H1 (cell line): ENCODE measurements at regions not wholly inside any gene's neighbourhood (a gene's known extent, or its start where the extent isn't known, plus 50 kb on each side); places are given as distances from the start of the nearest gene placed in this dataset.

Experiments used
- CTCF ChIA-PET: fragments of 300-600 bp; sonication (Branson Sonifier 250); formaldehyde crosslinking; loops from one replicate; lab custom pipeline; 2021; ENCODE audit not compliant: partially characterized antibody; lab: Charles Lee
- POLR2A ChIA-PET: fragments of 300-600 bp; sonication (Branson Sonifier 250); formaldehyde crosslinking; loops from one replicate; lab custom pipeline; 2021; ENCODE audit warnings: inconsistent platforms; ENCODE audit not compliant: partially characterized antibody; lab: Charles Lee
- DNase-seq, 2 experiments: peaks; one replicate each; pipeline versions ENCODE4 v3.0.0 to v3.0.0-alpha.2; 2010 to 2022; ENCODE audit warnings: low spot score in 2 of 2, low read depth in 1 of 2, mixed read lengths in 1 of 2
- FAIRE-seq: peaks from 2 replicates; lab custom pipeline; 2011; peaks lifted over from hg19 to GRCh38; lab: Jason Lieb, UNC
- H2AFZ ChIP-seq: 2 replicates; pipeline ENCODE4 v1.8.1; 2012; ENCODE audit warnings: low read length, inconsistent platforms
- H2AK5ac ChIP-seq: 2 replicates; pipeline ENCODE4 v1.6.1; 2013; ENCODE audit warnings: low read depth, low read length
- H2BK120ac ChIP-seq: replicated peaks from 2 replicates; pipeline ENCODE3; 2013; ENCODE audit warnings: low read depth, low read length, inconsistent platforms
- H2BK12ac ChIP-seq: 2 replicates; pipeline ENCODE4 v1.6.1; 2013; ENCODE audit warnings: low read depth, low read length
- H2BK15ac ChIP-seq: 2 replicates; pipeline ENCODE4 v1.6.1; 2013; ENCODE audit warnings: low read length
- H2BK20ac ChIP-seq: 2 replicates; pipeline ENCODE4 v1.6.1; 2013; ENCODE audit warnings: low read length
- H2BK5ac ChIP-seq: 2 replicates; pipeline ENCODE4 v1.6.1; 2013; ENCODE audit warnings: low read depth, low read length
- H3K14ac ChIP-seq: 2 replicates; pipeline ENCODE4 v1.6.1; 2013; ENCODE audit warnings: inconsistent platforms; ENCODE audit not compliant: insufficient read length
- H3K18ac ChIP-seq: 2 replicates; pipeline ENCODE4 v1.6.1; 2013; ENCODE audit warnings: low read length; ENCODE audit errors: extremely low read depth
- H3K23ac ChIP-seq: 2 replicates; pipeline ENCODE4 v1.6.1; 2013; ENCODE audit warnings: inconsistent platforms; ENCODE audit not compliant: insufficient read length
- H3K23me2 ChIP-seq: 2 replicates; pipeline ENCODE4 v1.6.1; 2013; ENCODE audit warnings: low read depth, low read length
- H3K27ac ChIP-seq: 2 replicates; pipeline ENCODE4 v1.6.1; 2011; ENCODE audit warnings: low read depth, low read length, inconsistent platforms
- H3K27me3 ChIP-seq, 4 experiments: replicated peaks in 1 of 4; 1 replicate in 1 of 4; 2 replicates in 3 of 4; pipeline versions ENCODE4 v1.6.1 to v1.8.1; 2011 to 2013; ENCODE audit warnings: low read length in 3 of 4, mild to moderate bottlenecking in 3 of 4, inconsistent platforms in 2 of 4, mixed read lengths in 2 of 4, moderate library complexity in 1 of 4; ENCODE audit not compliant: control insufficient read depth in 3 of 4, insufficient read depth in 3 of 4; ENCODE audit errors: extremely low read depth in 1 of 4
- H3K36me3 ChIP-seq, 4 experiments: 2 replicates each; pipeline versions ENCODE4 v1.6.1 to v1.8.1; 2011 to 2013; ENCODE audit warnings: mild to moderate bottlenecking in 4 of 4, low read length in 3 of 4, moderate library complexity in 2 of 4, control low read depth in 1 of 4, inconsistent platforms in 1 of 4; ENCODE audit not compliant: insufficient read depth in 4 of 4, control insufficient read depth in 2 of 4
- H3K4ac ChIP-seq: replicated peaks from 2 replicates; pipeline ENCODE3; 2013; ENCODE audit warnings: low read length, low read depth, mixed read lengths, inconsistent platforms; ENCODE audit not compliant: insufficient read length
- H3K4me1 ChIP-seq, 4 experiments: replicated peaks in 1 of 4; 1 replicate in 1 of 4; 2 replicates in 3 of 4; pipeline versions ENCODE4 v1.6.1 to v1.8.1; 2011 to 2013; ENCODE audit warnings: low read length in 3 of 4, inconsistent platforms in 2 of 4, mixed read lengths in 1 of 4; ENCODE audit not compliant: insufficient read depth in 4 of 4, control insufficient read depth in 3 of 4
- H3K4me2 ChIP-seq, 2 experiments: 2 replicates each; pipeline versions ENCODE4 v1.6.1 to v1.8.1; 2011 to 2013; ENCODE audit warnings: low read depth in 2 of 2, low read length in 2 of 2, control low read depth in 1 of 2, inconsistent platforms in 1 of 2, mild to moderate bottlenecking in 1 of 2; ENCODE audit not compliant: insufficient read depth in 1 of 2
- H3K4me3 ChIP-seq, 4 experiments: fragments of 200-600, 300-600 bp in 1 of 4; sonication (generic), shearing (Covaris generic), sonication (Bioruptor Twin) in 1 of 4; 2 replicates each; pipeline versions ENCODE4 v1.5.1 to v1.8.1; 2011 to 2016; ENCODE audit warnings: low read length in 4 of 4, low read depth in 3 of 4, control low read depth in 2 of 4, inconsistent platforms in 2 of 4, mild to moderate bottlenecking in 2 of 4, mixed read lengths in 1 of 4, moderate library complexity in 1 of 4; ENCODE audit not compliant: insufficient read depth in 2 of 4; ENCODE audit errors: extremely low read depth in 1 of 4
- H3K56ac ChIP-seq: replicated peaks from 2 replicates; pipeline ENCODE3; 2013; ENCODE audit warnings: low read depth, mild to moderate bottlenecking, mixed read lengths, low read length, inconsistent platforms; ENCODE audit not compliant: insufficient read length
- H3K79me1 ChIP-seq: 2 replicates; pipeline ENCODE4 v1.6.1; 2013; ENCODE audit warnings: low read depth, low read length, control low read depth
- H3K79me2 ChIP-seq, 2 experiments: 2 replicates each; pipeline versions ENCODE4 v1.6.1 to v1.8.1; 2012 to 2013; ENCODE audit warnings: low read length in 2 of 2, mild to moderate bottlenecking in 2 of 2, inconsistent platforms in 1 of 2; ENCODE audit not compliant: insufficient read depth in 2 of 2, control insufficient read depth in 1 of 2
- H3K9ac ChIP-seq, 4 experiments: replicated peaks in 1 of 4; 1 replicate in 1 of 4; 2 replicates in 3 of 4; pipeline versions ENCODE4 v1.6.1 to v1.8.1; 2011 to 2013; ENCODE audit warnings: low read depth in 3 of 4, low read length in 3 of 4, control low read depth in 2 of 4, mild to moderate bottlenecking in 2 of 4, moderate library complexity in 2 of 4, inconsistent platforms in 1 of 4; ENCODE audit errors: extremely low read depth in 1 of 4
- H3K9me3 ChIP-seq, 2 experiments: 2 replicates each; pipeline versions ENCODE4 v1.6.1 to v1.8.1; 2012 to 2013; ENCODE audit warnings: mild to moderate bottlenecking in 2 of 2, moderate library complexity in 2 of 2, control low read depth in 1 of 2, inconsistent platforms in 1 of 2, low read depth in 1 of 2, low read length in 1 of 2, mixed read lengths in 1 of 2; ENCODE audit not compliant: insufficient read depth in 2 of 2
- H4K20me1 ChIP-seq, 2 experiments: replicated peaks in 1 of 2; 2 replicates each; pipeline versions ENCODE3 to v1.8.1; 2011 to 2013; ENCODE audit warnings: inconsistent platforms in 2 of 2, low read length in 2 of 2, mild to moderate bottlenecking in 1 of 2; ENCODE audit not compliant: insufficient read depth in 2 of 2, control insufficient read depth in 1 of 2
- H4K5ac ChIP-seq: 2 replicates; pipeline ENCODE4 v1.6.1; 2013; ENCODE audit warnings: low read length, low read depth, mixed read lengths, inconsistent platforms; ENCODE audit not compliant: insufficient read length
- H4K8ac ChIP-seq: 2 replicates; pipeline ENCODE4 v1.8.0; 2013; ENCODE audit warnings: mild to moderate bottlenecking, moderate library complexity, low read length, inconsistent platforms; ENCODE audit not compliant: insufficient read depth; ENCODE audit errors: extremely low read depth
- H4K91ac ChIP-seq: replicated peaks from 2 replicates; pipeline ENCODE3; 2013; ENCODE audit warnings: low read length, mixed read lengths, inconsistent platforms; ENCODE audit not compliant: insufficient read length
- EZH2 ChIP-seq: fragments of 200-600 bp; sonication (generic); IDR thresholded peaks from 2 replicates; pipeline ENCODE4 v1.7.1; 2012; ENCODE audit warnings: low read depth, mild to moderate bottlenecking, moderate library complexity, low read length, inconsistent platforms; ENCODE audit not compliant: severe bottlenecking
- JUN ChIP-seq: IDR thresholded peaks from 2 replicates; pipeline ENCODE4 v1.6.1; 2011; ENCODE audit warnings: low read depth, mild to moderate bottlenecking, improper control_type of control experiment, low read length
- NRF1 ChIP-seq: IDR thresholded peaks from 2 replicates; pipeline ENCODE4 v1.6.1; 2011; ENCODE audit warnings: mild to moderate bottlenecking, low read depth, low read length, improper control_type of control experiment
- POLR2A ChIP-seq, 2 experiments: IDR thresholded peaks; 1 replicate in 1 of 2; 2 replicates in 1 of 2; pipeline ENCODE4 v1.6.1; 2011; ENCODE audit warnings: low read depth in 2 of 2, low read length in 2 of 2, mild to moderate bottlenecking in 2 of 2; ENCODE audit errors: control extremely low read depth in 1 of 2
- POLR2AphosphoS5 ChIP-seq: IDR thresholded peaks from 2 replicates; pipeline ENCODE4 v1.6.1; 2011; ENCODE audit warnings: low read depth, low read length
- RAD21 ChIP-seq, 2 experiments: IDR thresholded peaks in 1 of 2; conservative IDR thresholded peaks in 1 of 2; 2 replicates each; pipeline ENCODE4 v1.6.1; 2011; ENCODE audit warnings: low read depth in 2 of 2, low read length in 2 of 2, improper control_type of control experiment in 1 of 2, inconsistent platforms in 1 of 2, mild to moderate bottlenecking in 1 of 2, moderate library complexity in 1 of 2
- RNF2 ChIP-seq: fragments of 200-900, 300-1000 bp; sonication (generic); IDR thresholded peaks from 2 replicates; pipeline ENCODE4 v1.7.1; 2016; ENCODE audit warnings: borderline replicate concordance, low read depth, mild to moderate bottlenecking, antibody characterized with exemption, low read length; ENCODE audit not compliant: poor library complexity, severe bottlenecking; ENCODE audit errors: missing control alignments
- RXRA ChIP-seq: IDR thresholded peaks from 2 replicates; pipeline ENCODE4 v1.6.1; 2011; ENCODE audit warnings: low read depth, mild to moderate bottlenecking, low read length, moderate library complexity; ENCODE audit not compliant: insufficient read depth
- SIX5 ChIP-seq: IDR thresholded peaks from 2 replicates; pipeline ENCODE4 v1.6.1; 2011; ENCODE audit warnings: mild to moderate bottlenecking, low read depth, low read length
- SP2 ChIP-seq: IDR thresholded peaks from 2 replicates; pipeline ENCODE4 v1.6.1; 2012; ENCODE audit warnings: mild to moderate bottlenecking, low read length, inconsistent platforms
- SUZ12 ChIP-seq: fragments of 200-600 bp; sonication (generic); IDR thresholded peaks from 2 replicates; pipeline ENCODE4 v1.6.1; 2012; ENCODE audit warnings: mild to moderate bottlenecking, inconsistent platforms, low read length, moderate library complexity, mixed read lengths
- WGBS, 2 experiments: shearing (Covaris generic) in 1 of 2; methylation state at CpG; one replicate each; pipeline versions ENCODE4 v1.1.6 to v1.1.7; 2013 to 2015; ENCODE audit warnings: low lambda C conversion rate in 2 of 2, mixed read lengths in 2 of 2, inconsistent platforms in 1 of 2, low coverage in 1 of 2, missing lambda C conversion rate in 1 of 2; ENCODE audit not compliant: insufficient replicate concordance in 2 of 2, insufficient coverage in 1 of 2, insufficient read length in 1 of 2; ENCODE audit errors: extremely low coverage in 1 of 2, missing lambda C conversion rate in 1 of 2; 5-methylcytosine and 5-hydroxymethylcytosine counted together
- TF ChIP-seq, protein P1 (sequence below): IDR thresholded peaks from 2 replicates; pipeline ENCODE4 v1.6.1; 2012; ENCODE audit warnings: inconsistent platforms
- TF ChIP-seq, protein P2 (sequence below): IDR thresholded peaks from 2 replicates; pipeline ENCODE4 v1.6.1; 2012; ENCODE audit warnings: low read length, inconsistent platforms

DNA sequence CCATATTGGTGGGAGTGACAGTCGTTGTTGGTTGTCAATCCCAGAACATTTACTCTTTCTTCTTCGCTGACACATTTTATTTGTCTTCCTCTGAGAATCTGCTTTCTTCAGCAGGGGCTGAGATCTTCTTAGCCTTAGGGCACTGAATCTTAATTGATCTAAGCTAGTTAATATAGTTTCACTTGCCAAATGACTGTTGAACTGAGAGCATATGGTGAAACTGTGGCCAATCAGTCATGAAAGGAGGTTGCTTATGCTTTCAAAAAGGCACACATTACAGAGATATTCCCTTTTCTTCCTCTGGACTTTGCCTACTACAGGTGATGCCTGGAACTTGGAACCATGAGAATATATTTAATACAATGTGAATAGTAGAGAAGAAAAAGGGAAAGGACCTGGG, 60.0 kb upstream of the KIAA0040 start:
- no peak overlapping the region for H3K14ac ChIP-seq
- no peak overlapping the region for H3K23ac ChIP-seq
- H2BK5ac ChIP-seq: no peak overlapping the region
- H2AFZ ChIP-seq: no peak overlapping the region
- no peak overlapping the region for H4K8ac ChIP-seq
- H3K36me3 ChIP-seq: no peaks in the 10 kb centered on the region
- H2BK12ac ChIP-seq: no peak overlapping the region
- H2BK15ac ChIP-seq: no peak overlapping the region
- FAIRE-seq (no peak), DNase-seq (no peak)
- H2AK5ac ChIP-seq: no peak overlapping the region
- POLR2A ChIA-PET: no interaction called here
- no peak overlapping the region for H3K56ac ChIP-seq
- no peaks in the 10 kb centered on the region for H3K27me3 ChIP-seq
- no peak overlapping the region for H2BK120ac ChIP-seq
- 88% methylated on average over 2 of the region's 2 CpGs; no CpG with 5 or more reads in 1 of the 2 experiments for WGBS, 2 experiments
- H3K9me3 ChIP-seq: no peaks in the 10 kb centered on the region
- H4K91ac ChIP-seq: no peak overlapping the region
- H3K23me2 ChIP-seq: no peaks in the 10 kb centered on the region
- H3K18ac ChIP-seq: no peak overlapping the region
- H3K4ac ChIP-seq: no peak overlapping the region
- H3K4me3 ChIP-seq: no peak overlapping the region
- H3K27ac ChIP-seq: no peak overlapping the region
- H4K20me1 ChIP-seq: no peaks in the 10 kb centered on the region
- no peak overlapping the region for H3K4me2 ChIP-seq
- no peak overlapping the region for H2BK20ac ChIP-seq
- H3K79me1 ChIP-seq: no peaks in the 10 kb centered on the region
- CTCF ChIA-PET: interaction anchor here (2.1 kb wide), 1 partner anchor 67 kb away, joined by 7 read pairs; no protein-coding TSS in a partner anchor
- H3K79me2 ChIP-seq: no peaks in the 10 kb centered on the region
- no peaks in the 10 kb centered on the region for H3K4me1 ChIP-seq
- H4K5ac ChIP-seq: no peak overlapping the region
- no peak overlapping the region for H3K9ac ChIP-seq
- TF ChIP-seq RXRA (no peak), POLR2AphosphoS5 (no peak), RAD21 (IDR thresholded peaks at IDR 0.05 in 1 of 2, conservative IDR thresholded peaks at IDR 0.05 in 1 of 2; ENCODE audit: low read depth in 2 of 2, low read length in 2 of 2) (no peak), POLR2A (IDR thresholded peaks at IDR 0.05; ENCODE audit: control extremely low read depth in 1 of 2, low read depth in 2 of 2, low read length in 2 of 2) (no peak), RNF2 (no peak), SUZ12 (no peak), SIX5 (no peak), EZH2 (no peak), NRF1 (no peak), JUN (no peak), SP2 (no peak)
- TF ChIP-seq, protein P1, sequence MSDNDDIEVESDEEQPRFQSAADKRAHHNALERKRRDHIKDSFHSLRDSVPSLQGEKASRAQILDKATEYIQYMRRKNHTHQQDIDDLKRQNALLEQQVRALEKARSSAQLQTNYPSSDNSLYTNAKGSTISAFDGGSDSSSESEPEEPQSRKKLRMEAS: no peak
- TF ChIP-seq, protein P2, sequence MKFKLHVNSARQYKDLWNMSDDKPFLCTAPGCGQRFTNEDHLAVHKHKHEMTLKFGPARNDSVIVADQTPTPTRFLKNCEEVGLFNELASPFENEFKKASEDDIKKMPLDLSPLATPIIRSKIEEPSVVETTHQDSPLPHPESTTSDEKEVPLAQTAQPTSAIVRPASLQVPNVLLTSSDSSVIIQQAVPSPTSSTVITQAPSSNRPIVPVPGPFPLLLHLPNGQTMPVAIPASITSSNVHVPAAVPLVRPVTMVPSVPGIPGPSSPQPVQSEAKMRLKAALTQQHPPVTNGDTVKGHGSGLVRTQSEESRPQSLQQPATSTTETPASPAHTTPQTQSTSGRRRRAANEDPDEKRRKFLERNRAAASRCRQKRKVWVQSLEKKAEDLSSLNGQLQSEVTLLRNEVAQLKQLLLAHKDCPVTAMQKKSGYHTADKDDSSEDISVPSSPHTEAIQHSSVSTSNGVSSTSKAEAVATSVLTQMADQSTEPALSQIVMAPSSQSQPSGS: no peak
